ENCODE measurements at regions not wholly inside any gene's neighbourhood (a gene's known extent, or its start where the extent isn't known, plus 50 kb on each side); places are given as distances from the start of the nearest gene placed in this dataset.

- TF ChIP-seq CTCF (IDR thresholded peaks at IDR 0.05; ENCODE audit: low read depth, low read length) (no peak), POLR2A (IDR thresholded peaks at IDR 0.05; ENCODE audit: extremely low read depth, insufficient read length) (no peak), MAX (IDR thresholded peaks at IDR 0.05; ENCODE audit: low read depth, low read length) (no peak), MYC (IDR thresholded peaks at IDR 0.05; ENCODE audit: low read depth, low read length) (no peak)
Observed at GRCh38 chr12:24496755-24497154, 452.1 kb downstream of the BCAT1 start.

All from NB4 (cell line).